ENCODE measurements at regions not wholly inside any gene's neighbourhood (a gene's known extent, or its start where the extent isn't known, plus 50 kb on each side); places are given as distances from the start of the nearest gene placed in this dataset.

GRCh38 chrX:101787934-101788333, 128.3 kb upstream of the ARMCX2 start:
- TF ChIP-seq ESRRG (CRISPR knock-in tag; IDR thresholded peaks at IDR 0.05): no peak
- TF ChIP-seq ZFP30 (CRISPR knock-in tag; IDR thresholded peaks at IDR 0.05): no peak
- TF ChIP-seq, protein P1, sequence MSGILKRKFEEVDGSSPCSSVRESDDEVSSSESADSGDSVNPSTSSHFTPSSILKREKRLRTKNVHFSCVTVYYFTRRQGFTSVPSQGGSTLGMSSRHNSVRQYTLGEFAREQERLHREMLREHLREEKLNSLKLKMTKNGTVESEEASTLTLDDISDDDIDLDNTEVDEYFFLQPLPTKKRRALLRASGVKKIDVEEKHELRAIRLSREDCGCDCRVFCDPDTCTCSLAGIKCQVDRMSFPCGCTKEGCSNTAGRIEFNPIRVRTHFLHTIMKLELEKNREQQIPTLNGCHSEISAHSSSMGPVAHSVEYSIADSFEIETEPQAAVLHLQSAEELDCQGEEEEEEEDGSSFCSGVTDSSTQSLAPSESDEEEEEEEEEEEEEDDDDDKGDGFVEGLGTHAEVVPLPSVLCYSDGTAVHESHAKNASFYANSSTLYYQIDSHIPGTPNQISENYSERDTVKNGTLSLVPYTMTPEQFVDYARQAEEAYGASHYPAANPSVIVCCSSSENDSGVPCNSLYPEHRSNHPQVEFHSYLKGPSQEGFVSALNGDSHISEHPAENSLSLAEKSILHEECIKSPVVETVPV (CRISPR knock-in tag; IDR thresholded peaks at IDR 0.05): no peak
- no peak for TF ChIP-seq ZNF565 (CRISPR knock-in tag; conservative IDR thresholded peaks at IDR 0.05; ENCODE audit: low read depth)
- TF ChIP-seq CSDC2 (CRISPR knock-in tag; IDR thresholded peaks at IDR 0.05): no peak
- TF ChIP-seq ARNTL (CRISPR knock-in tag; IDR thresholded peaks at IDR 0.05; ENCODE audit: borderline replicate concordance, low read depth): no peak
- TF ChIP-seq GLIS3 (CRISPR knock-in tag; IDR thresholded peaks at IDR 0.05): no peak
- no peak for TF ChIP-seq PATZ1 (CRISPR knock-in tag; IDR thresholded peaks at IDR 0.05; ENCODE audit: borderline replicate concordance)
- no peak for TF ChIP-seq ZFP3 (CRISPR knock-in tag; IDR thresholded peaks at IDR 0.05)
- no peak for TF ChIP-seq TOX (CRISPR knock-in tag; IDR thresholded peaks at IDR 0.05; ENCODE audit: borderline replicate concordance)
- no peak for TF ChIP-seq TCF4 (CRISPR knock-in tag; IDR thresholded peaks at IDR 0.05; ENCODE audit: borderline replicate concordance)
- no peak for TF ChIP-seq ISL1 (CRISPR knock-in tag; IDR thresholded peaks at IDR 0.05)
